CD4-positive, CD25-positive, alpha-beta regulatory T cell (primary cell): ENCODE measurements at regions not wholly inside any gene's neighbourhood (a gene's known extent, or its start where the extent isn't known, plus 50 kb on each side); places are given as distances from the start of the nearest gene placed in this dataset.
"Not testable (repeated sequence)": the region's sequence is repeated elsewhere in the genome, so short reads cannot be mapped to it uniquely, and the experiment has no call there.

Source experiments
- ATAC-seq, 2 donors: fragments of 150-1000 bp; cut with Tn5 transposase; one replicate each; pipeline ENCODE4 v1.10.0; 2021; ENCODE audit warnings: low read depth in 2 of 2, moderate number of reproducible peaks in 2 of 2, moderate library complexity in 1 of 2
- DNase-seq, 3 donors: peaks; one replicate each; pipeline versions ENCODE4 v3.0.0 to v3.0.0-alpha.2; 2012 to 2022; ENCODE audit warnings: mixed read lengths in 1 of 3
- H3K27ac ChIP-seq: one replicate; pipeline ENCODE4 v1.7.0; 2013; ENCODE audit warnings: mild to moderate bottlenecking, low read length; ENCODE audit not compliant: insufficient read depth, poor library complexity, severe bottlenecking
- H3K27me3 ChIP-seq: one replicate; pipeline ENCODE4 v1.7.0; 2013; ENCODE audit warnings: low read length; ENCODE audit not compliant: control insufficient read depth, insufficient read depth
- H3K36me3 ChIP-seq: one replicate; pipeline ENCODE4 v1.7.0; 2013; ENCODE audit warnings: mild to moderate bottlenecking, low read length, moderate library complexity; ENCODE audit not compliant: control insufficient read depth, insufficient read depth
- H3K4me1 ChIP-seq: 2 replicates; pipeline ENCODE4 v1.7.0; 2013; ENCODE audit warnings: mild to moderate bottlenecking, low read length; ENCODE audit not compliant: insufficient read depth, control insufficient read depth, poor library complexity, severe bottlenecking
- H3K4me3 ChIP-seq: one replicate; pipeline ENCODE4 v1.7.0; 2013; ENCODE audit warnings: low read depth, mild to moderate bottlenecking, low read length, moderate library complexity
- H3K9me3 ChIP-seq, 2 experiments: 1 replicate in 1 of 2; 2 replicates in 1 of 2; pipeline ENCODE4 v1.7.0; 2013; ENCODE audit warnings: low read length in 2 of 2, mild to moderate bottlenecking in 1 of 2, moderate library complexity in 1 of 2; ENCODE audit not compliant: control insufficient read depth in 2 of 2
- H3K27ac Mint-ChIP-seq, 3 donors: one replicate each; pipeline ENCODE4 v1.8.0; 2020 to 2022; ENCODE audit warnings: mild to moderate bottlenecking in 3 of 3, mixed read lengths in 3 of 3, moderate library complexity in 2 of 3
- H3K27me3 Mint-ChIP-seq: one replicate; pipeline ENCODE4 v1.8.0; 2022; ENCODE audit warnings: mild to moderate bottlenecking, mixed read lengths
- H3K36me3 Mint-ChIP-seq: one replicate; pipeline ENCODE4 v1.8.0; 2020; ENCODE audit warnings: mixed read lengths
- H3K4me1 Mint-ChIP-seq, 4 donors: one replicate each; pipeline ENCODE4 v1.8.0; 2020 to 2022; ENCODE audit warnings: mixed read lengths in 4 of 4, mild to moderate bottlenecking in 1 of 4
- H3K4me3 Mint-ChIP-seq, 4 donors: one replicate each; pipeline ENCODE4 v1.8.0; 2020 to 2022; ENCODE audit warnings: mild to moderate bottlenecking in 4 of 4, mixed read lengths in 4 of 4, moderate library complexity in 3 of 4
- H3K9me3 Mint-ChIP-seq, 7 donors: one replicate each; pipeline ENCODE4 v1.8.0; 2020 to 2022; ENCODE audit warnings: mixed read lengths in 7 of 7, mild to moderate bottlenecking in 3 of 7, moderate library complexity in 2 of 7

GRCh38 chr5:34410411-34411139, 245.6 kb upstream of the RAI14 start:
- Histone ChIP-seq H3K4me1 (no peaks in the 10 kb centered on the region), H3K36me3 (no peaks in the 10 kb centered on the region), H3K27me3 (peaks cover 2% of the 10 kb centered on the region), H3K27ac (no peak overlapping the region), H3K9me3 (no peaks in the 10 kb centered on the region), H3K4me3 (no peak overlapping the region)
- no peak for ATAC-seq
- Mint-ChIP-seq H3K36me3 (no peaks in the 10 kb centered on the region), H3K27me3 (peaks cover 5% of the 10 kb centered on the region), H3K4me3 (no peak overlapping the region), H3K4me1 (no peaks in the 10 kb centered on the region), H3K9me3 (peaks cover 0 to 2% (median 0%) of the 10 kb centered on the region in 7 donors), H3K27ac (no peak overlapping the region)
- no peak for DNase-seq

- DNase-seq (no peak), ATAC-seq (no peak)
- Mint-ChIP-seq H3K9me3 (peaks cover 0 to 2% (median 0%) of the 10 kb centered on the region in 7 donors), H3K4me3 (no peak overlapping the region), H3K27ac (no peak overlapping the region), H3K36me3 (no peaks in the 10 kb centered on the region), H3K4me1 (no peaks in the 10 kb centered on the region), H3K27me3 (peaks cover 5% of the 10 kb centered on the region)
- H3K27ac ChIP-seq: no peak overlapping the region
- no peaks in the 10 kb centered on the region for H3K4me1 ChIP-seq
- H3K4me3 ChIP-seq: no peak overlapping the region
- H3K36me3 ChIP-seq: no peaks in the 10 kb centered on the region
- H3K27me3 ChIP-seq: peaks cover 5% of the 10 kb centered on the region
- H3K9me3 ChIP-seq: no peaks in the 10 kb centered on the region
Observed at GRCh38 chr5:34411470-34412346, 244.4 kb upstream of the RAI14 start.

GRCh38 chr5:34412736-34413135, 243.4 kb upstream of the RAI14 start:
- Histone ChIP-seq H3K36me3 (no peaks in the 10 kb centered on the region), H3K4me3 (no peak overlapping the region), H3K4me1 (no peaks in the 10 kb centered on the region), H3K27ac (no peak overlapping the region), H3K27me3 (peaks cover 5% of the 10 kb centered on the region), H3K9me3 (no peaks in the 10 kb centered on the region)
- Mint-ChIP-seq H3K4me1 (no peaks in the 10 kb centered on the region), H3K36me3 (no peaks in the 10 kb centered on the region), H3K27me3 (peaks cover 5% of the 10 kb centered on the region), H3K9me3 (peaks cover 0 to 2% (median 0%) of the 10 kb centered on the region in 7 donors), H3K4me3 (no peak overlapping the region), H3K27ac (no peak overlapping the region)
- ATAC-seq (no peak), DNase-seq (no peak)

DNA sequence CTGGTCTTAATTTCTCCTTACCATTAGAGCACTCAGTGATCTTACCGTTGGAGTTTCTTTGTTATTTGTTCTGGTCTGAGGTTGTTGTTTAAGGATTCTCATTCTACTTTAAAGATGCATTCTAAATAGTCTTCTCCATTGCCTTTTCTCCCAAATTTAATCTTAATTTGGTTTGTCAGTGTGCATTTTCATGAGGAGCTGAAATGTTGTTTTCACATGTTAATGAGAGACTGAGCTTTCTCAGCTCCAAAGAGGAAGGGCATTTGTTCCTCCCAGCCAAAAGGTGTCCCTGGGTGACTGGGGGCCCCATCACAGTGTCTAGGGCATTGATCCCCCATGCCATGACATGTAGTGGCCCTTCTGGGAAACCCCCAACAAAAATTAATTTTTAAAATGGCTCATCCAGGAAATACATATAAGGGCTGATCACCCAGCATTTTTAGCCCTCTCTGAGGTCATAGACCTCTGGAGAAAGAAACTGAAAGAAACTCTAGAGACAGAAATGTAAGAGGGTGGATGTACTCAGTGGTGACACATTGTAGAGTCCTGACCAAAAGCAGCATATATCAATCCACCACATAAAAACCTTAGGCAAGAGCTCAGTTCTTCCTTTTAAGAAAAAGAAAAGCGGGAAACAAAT, 240.4 kb upstream of the RAI14 start:
- peaks cover 5% of the 10 kb centered on the region for H3K27me3 Mint-ChIP-seq
- H3K4me1 ChIP-seq: no peaks in the 10 kb centered on the region
- ATAC-seq (no peak), DNase-seq (peak in 1 of 3 donors; percentile 6)
- H3K27ac Mint-ChIP-seq: no peak overlapping the region
- no peaks in the 10 kb centered on the region for H3K36me3 Mint-ChIP-seq
- H3K9me3 ChIP-seq: no peaks in the 10 kb centered on the region
- H3K4me3 ChIP-seq: no peak overlapping the region
- H3K36me3 ChIP-seq: no peaks in the 10 kb centered on the region
- no peaks in the 10 kb centered on the region for H3K4me1 Mint-ChIP-seq
- no peak overlapping the region for H3K27ac ChIP-seq
- no peak overlapping the region for H3K4me3 Mint-ChIP-seq
- H3K9me3 Mint-ChIP-seq: peaks cover 0 to 5% (median 2%) of the 10 kb centered on the region in 7 donors
- H3K27me3 ChIP-seq: peaks cover 3% of the 10 kb centered on the region

DNA sequence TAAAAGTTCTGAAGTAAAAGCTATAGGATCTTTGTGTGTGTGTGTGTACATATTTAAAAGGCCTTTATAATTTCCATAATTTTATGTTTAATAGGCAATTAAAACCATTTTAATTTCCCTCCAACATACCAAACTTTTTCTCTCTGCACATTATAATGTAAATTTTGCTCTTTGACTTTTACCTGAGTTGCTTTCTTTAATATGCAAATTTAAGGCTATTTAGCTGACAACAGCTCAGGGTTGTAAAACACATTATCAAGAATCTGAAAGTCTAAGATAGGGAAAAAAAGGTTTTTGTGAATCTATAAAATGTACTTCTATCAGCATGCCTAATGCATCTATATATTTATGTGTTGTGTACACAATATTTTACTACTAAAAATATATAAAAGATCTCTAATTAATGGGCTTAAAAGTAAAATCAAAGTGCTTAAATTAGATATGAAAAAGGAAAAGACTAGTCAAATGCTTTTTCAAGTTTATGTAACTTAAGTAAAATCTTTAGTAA, 239.6 kb upstream of the RAI14 start:
- Histone ChIP-seq H3K4me3 (no peak overlapping the region), H3K36me3 (no peaks in the 10 kb centered on the region), H3K9me3 (no peaks in the 10 kb centered on the region), H3K4me1 (no peaks in the 10 kb centered on the region), H3K27me3 (peaks cover 3% of the 10 kb centered on the region), H3K27ac (no peak overlapping the region)
- DNase-seq (no peak), ATAC-seq (no peak)
- Mint-ChIP-seq H3K27ac (no peak overlapping the region), H3K27me3 (peaks cover 1% of the 10 kb centered on the region), H3K4me1 (no peaks in the 10 kb centered on the region), H3K9me3 (peaks cover 0 to 5% (median 2%) of the 10 kb centered on the region in 7 donors), H3K36me3 (no peaks in the 10 kb centered on the region), H3K4me3 (no peak overlapping the region)

DNA sequence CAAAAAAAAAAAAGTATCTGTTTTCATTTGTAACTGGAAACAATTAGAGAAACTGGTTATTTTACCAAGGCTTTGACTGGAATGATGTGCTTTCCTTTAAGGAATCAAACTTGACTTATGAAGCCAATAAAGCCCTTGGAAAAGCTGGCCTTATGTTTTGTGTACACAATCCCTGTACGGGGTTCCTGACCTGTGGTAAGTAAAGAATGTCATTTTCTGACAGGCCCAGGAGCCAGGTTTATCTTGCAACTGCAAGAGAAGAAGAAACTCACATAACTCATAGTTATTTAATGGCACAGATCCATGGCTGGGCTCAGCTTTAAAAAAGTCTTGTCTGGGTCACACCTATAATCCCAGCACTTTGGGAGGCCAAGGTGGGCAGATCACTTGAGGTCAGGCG, 235.9 kb upstream of the RAI14 start:
- not testable (repeated sequence) for H3K9me3 Mint-ChIP-seq, H3K4me1 ChIP-seq, ATAC-seq, H3K36me3 Mint-ChIP-seq, H3K4me3 ChIP-seq, H3K4me1 Mint-ChIP-seq, H3K27ac ChIP-seq, H3K36me3 ChIP-seq, H3K27ac Mint-ChIP-seq, H3K4me3 Mint-ChIP-seq, H3K27me3 ChIP-seq, H3K9me3 ChIP-seq, H3K27me3 Mint-ChIP-seq, DNase-seq

- H3K4me1 ChIP-seq: no peaks in the 10 kb centered on the region
- H3K36me3 ChIP-seq: no peaks in the 10 kb centered on the region
- peaks cover 0 to 4% (median 0%) of the 10 kb centered on the region in 7 donors for H3K9me3 Mint-ChIP-seq
- H3K36me3 Mint-ChIP-seq: no peaks in the 10 kb centered on the region
- no peak overlapping the region for H3K4me3 Mint-ChIP-seq
- DNase-seq (no peak), ATAC-seq (no peak)
- H3K4me1 Mint-ChIP-seq: no peaks in the 10 kb centered on the region
- H3K4me3 ChIP-seq: no peak overlapping the region
- H3K27ac ChIP-seq: no peak overlapping the region
- no peaks in the 10 kb centered on the region for H3K9me3 ChIP-seq
- H3K27ac Mint-ChIP-seq: no peak overlapping the region
- no peaks in the 10 kb centered on the region for H3K27me3 ChIP-seq
- H3K27me3 Mint-ChIP-seq: no peaks in the 10 kb centered on the region
Observed at GRCh38 chr5:34436761-34437501, 219.2 kb upstream of the RAI14 start.
